ENCODE measurements at regions not wholly inside any gene's neighbourhood (a gene's known extent, or its start where the extent isn't known, plus 50 kb on each side); places are given as distances from the start of the nearest gene placed in this dataset.

DNA sequence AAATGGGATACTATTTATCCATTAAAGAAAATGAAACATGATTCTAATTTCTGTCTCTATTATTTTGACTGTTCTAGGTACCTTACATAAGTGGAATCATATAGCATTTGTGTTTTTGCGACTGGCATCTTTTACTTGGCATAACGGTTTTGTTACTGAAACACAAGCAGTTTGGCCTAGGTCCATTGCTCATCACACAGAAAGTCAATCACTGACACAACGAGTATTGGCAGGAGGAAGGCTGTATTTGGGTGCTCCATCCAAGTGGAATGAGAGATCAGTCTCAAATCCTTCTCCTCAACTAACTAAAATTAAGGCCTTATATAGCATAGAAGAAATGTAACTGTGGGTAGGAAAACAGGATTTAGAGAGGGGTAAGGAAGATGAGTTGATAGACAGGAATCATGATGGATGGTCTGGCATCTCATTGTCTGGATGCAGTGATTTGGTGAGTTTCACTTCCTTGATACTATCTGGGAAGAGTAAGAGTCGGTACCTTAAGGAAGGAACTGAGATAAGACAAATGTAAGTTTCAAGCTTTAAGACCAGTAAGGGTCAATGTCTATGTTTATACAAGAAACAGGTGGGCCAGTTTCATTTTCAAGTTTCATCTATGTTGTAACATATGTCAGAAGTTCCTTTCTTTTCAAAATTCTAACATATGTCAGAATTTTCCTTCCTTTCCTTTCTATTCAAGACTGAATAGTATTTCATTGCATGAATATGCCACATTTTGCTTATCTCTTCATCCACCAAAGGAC, 276.9 kb upstream of the RAB6C start:
- Histone ChIP-seq H3K4me3 (ENCODE audit: low read length) (no peak overlapping the region), H3K27ac (ENCODE audit: low read depth in 1 of 2, low read length in 2 of 2) (no peak overlapping the region), H3K27me3 (ENCODE audit: control insufficient read depth in 1 of 2, insufficient read depth in 2 of 2, low read length in 2 of 2) (no peaks in the 10 kb centered on the region), H3K4me1 (ENCODE audit: insufficient read depth, low read length) (no peaks in the 10 kb centered on the region), H3K36me3 (ENCODE audit: insufficient read depth, low read length) (no peaks in the 10 kb centered on the region), H3K9me3 (ENCODE audit: control insufficient read depth in 1 of 2, insufficient read depth in 1 of 2, low read length in 2 of 2) (peaks cover 0 to 4% of the 10 kb centered on the region in 2 experiments)
- intact Hi-C loops (cut with DNase I, micrococcal nuclease): no loop called here
- CTCF ChIA-PET: no interaction called here
- DNase-seq (no peak), ATAC-seq (ENCODE audit: poor library complexity) (no peak)
- Mint-ChIP-seq H3K9me3 (no peaks in the 10 kb centered on the region), H3K4me1 (ENCODE audit: low read depth) (no peaks in the 10 kb centered on the region), H3K4me3 (no peak overlapping the region), H3K27me3 (peaks cover 10% of the 10 kb centered on the region), H3K36me3 (ENCODE audit: low read depth) (no peaks in the 10 kb centered on the region), H3K27ac (no peak overlapping the region)
- POLR2A ChIA-PET: no interaction called here
- TF ChIP-seq, protein P1, sequence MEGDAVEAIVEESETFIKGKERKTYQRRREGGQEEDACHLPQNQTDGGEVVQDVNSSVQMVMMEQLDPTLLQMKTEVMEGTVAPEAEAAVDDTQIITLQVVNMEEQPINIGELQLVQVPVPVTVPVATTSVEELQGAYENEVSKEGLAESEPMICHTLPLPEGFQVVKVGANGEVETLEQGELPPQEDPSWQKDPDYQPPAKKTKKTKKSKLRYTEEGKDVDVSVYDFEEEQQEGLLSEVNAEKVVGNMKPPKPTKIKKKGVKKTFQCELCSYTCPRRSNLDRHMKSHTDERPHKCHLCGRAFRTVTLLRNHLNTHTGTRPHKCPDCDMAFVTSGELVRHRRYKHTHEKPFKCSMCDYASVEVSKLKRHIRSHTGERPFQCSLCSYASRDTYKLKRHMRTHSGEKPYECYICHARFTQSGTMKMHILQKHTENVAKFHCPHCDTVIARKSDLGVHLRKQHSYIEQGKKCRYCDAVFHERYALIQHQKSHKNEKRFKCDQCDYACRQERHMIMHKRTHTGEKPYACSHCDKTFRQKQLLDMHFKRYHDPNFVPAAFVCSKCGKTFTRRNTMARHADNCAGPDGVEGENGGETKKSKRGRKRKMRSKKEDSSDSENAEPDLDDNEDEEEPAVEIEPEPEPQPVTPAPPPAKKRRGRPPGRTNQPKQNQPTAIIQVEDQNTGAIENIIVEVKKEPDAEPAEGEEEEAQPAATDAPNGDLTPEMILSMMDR (IDR thresholded peaks at IDR 0.05): no peak

DNA sequence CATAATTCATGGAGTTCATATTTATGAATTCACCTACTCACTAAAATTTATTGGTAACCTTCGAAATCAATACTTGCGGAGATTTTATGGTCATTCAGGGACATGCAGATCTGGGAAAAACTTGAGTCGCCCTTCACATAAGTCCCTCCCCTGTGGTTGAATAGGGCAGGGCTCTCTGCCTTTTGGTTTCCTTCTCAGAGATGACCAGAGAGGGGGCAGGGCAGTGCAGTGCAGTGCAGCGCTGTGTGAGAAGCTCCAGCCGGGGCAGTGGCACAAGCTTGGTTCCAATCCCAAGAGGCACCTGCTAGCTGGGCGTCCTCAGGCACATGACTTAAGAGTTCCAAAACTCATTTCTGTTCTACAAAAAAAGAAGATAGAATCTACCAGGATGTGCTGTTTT, 274.4 kb upstream of the RAB6C start:
- Histone ChIP-seq H3K27me3 (ENCODE audit: control insufficient read depth in 1 of 2, insufficient read depth in 2 of 2, low read length in 2 of 2) (no peaks in the 10 kb centered on the region), H3K4me3 (ENCODE audit: low read length) (no peak overlapping the region), H3K9me3 (ENCODE audit: control insufficient read depth in 1 of 2, insufficient read depth in 1 of 2, low read length in 2 of 2) (peaks cover 0 to 28% of the 10 kb centered on the region in 2 experiments), H3K4me1 (ENCODE audit: insufficient read depth, low read length) (no peaks in the 10 kb centered on the region), H3K27ac (ENCODE audit: low read depth in 1 of 2, low read length in 2 of 2) (no peak overlapping the region), H3K36me3 (ENCODE audit: insufficient read depth, low read length) (no peaks in the 10 kb centered on the region)
- Mint-ChIP-seq H3K9me3 (no peaks in the 10 kb centered on the region), H3K27me3 (peaks cover 10% of the 10 kb centered on the region), H3K36me3 (ENCODE audit: low read depth) (no peaks in the 10 kb centered on the region), H3K4me3 (no peak overlapping the region), H3K27ac (no peak overlapping the region), H3K4me1 (ENCODE audit: low read depth) (no peaks in the 10 kb centered on the region)
- ChIA-PET CTCF (no interaction called here), POLR2A (no interaction called here)
- DNase-seq (no peak), ATAC-seq (ENCODE audit: poor library complexity) (no peak)
- intact Hi-C loops (cut with DNase I, micrococcal nuclease): no loop called here
- TF ChIP-seq, protein P1 (IDR thresholded peaks at IDR 0.05): no peak

DNA sequence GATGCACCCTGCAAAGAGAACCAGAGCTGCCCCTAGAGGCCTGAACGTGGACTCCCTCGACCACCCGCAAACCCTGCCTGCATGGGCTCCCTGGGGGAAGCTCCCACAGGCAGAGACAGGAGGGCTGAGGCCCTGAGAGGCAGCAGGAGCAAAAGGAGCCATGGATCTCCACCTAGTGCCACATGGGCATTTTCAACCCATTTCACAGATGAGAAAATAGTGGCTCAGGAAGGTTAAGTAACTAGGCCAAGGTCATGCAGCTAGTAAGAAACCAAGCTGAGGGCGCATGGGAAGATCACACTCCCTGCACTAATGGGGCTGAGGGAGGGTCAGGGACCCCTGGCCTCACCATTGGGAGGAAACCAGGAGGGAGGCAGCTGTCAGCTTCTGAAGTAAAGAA, 271.7 kb upstream of the RAB6C start:
- DNase-seq (no peak), ATAC-seq (ENCODE audit: poor library complexity) (no peak)
- no peaks in the 10 kb centered on the region for H3K36me3 ChIP-seq (ENCODE audit: insufficient read depth, low read length)
- intact Hi-C loops (cut with DNase I, micrococcal nuclease): no loop called here
- no peaks in the 10 kb centered on the region for H3K27me3 ChIP-seq (ENCODE audit: control insufficient read depth in 1 of 2, insufficient read depth in 2 of 2, low read length in 2 of 2)
- H3K9me3 ChIP-seq (ENCODE audit: control insufficient read depth in 1 of 2, insufficient read depth in 1 of 2, low read length in 2 of 2): peaks cover 0 to 34% of the 10 kb centered on the region in 2 experiments
- CTCF ChIA-PET: no interaction called here
- no peaks in the 10 kb centered on the region for H3K9me3 Mint-ChIP-seq
- H3K4me3 Mint-ChIP-seq: no peak overlapping the region
- no peak overlapping the region for H3K4me3 ChIP-seq (ENCODE audit: low read length)
- POLR2A ChIA-PET: no interaction called here
- H3K27ac Mint-ChIP-seq: no peak overlapping the region
- H3K27ac ChIP-seq (ENCODE audit: low read depth in 1 of 2, low read length in 2 of 2): no peak overlapping the region
- TF ChIP-seq, protein P1 (IDR thresholded peaks at IDR 0.05): no peak
- H3K4me1 Mint-ChIP-seq (ENCODE audit: low read depth): no peaks in the 10 kb centered on the region
- H3K36me3 Mint-ChIP-seq (ENCODE audit: low read depth): no peaks in the 10 kb centered on the region
- no peaks in the 10 kb centered on the region for H3K4me1 ChIP-seq (ENCODE audit: insufficient read depth, low read length)
- H3K27me3 Mint-ChIP-seq: peaks cover 10% of the 10 kb centered on the region

All from CD4-positive, alpha-beta T cell (primary cell).